Adrenal gland (tissue), 9 donors: ENCODE measurements at regions not wholly inside any gene's neighbourhood (a gene's known extent, or its start where the extent isn't known, plus 50 kb on each side); places are given as distances from the start of the nearest gene placed in this dataset.

Experiments
- DNase-seq, 7 donors: peaks; one replicate each; pipeline ENCODE4 v3.0.0-alpha.2; 2019 to 2020
- H3K27ac ChIP-seq, 5 donors: fragments of 200-600 bp; sonication (generic) in 4 of 5; 1 replicate in 3 of 5; 2 replicates in 2 of 5; pipeline versions ENCODE4 v1.5.1 to v1.8.0; 2016 to 2020; ENCODE audit warnings: mild to moderate bottlenecking in 1 of 5
- H3K27me3 ChIP-seq: fragments of 200-600 bp; 2 replicates; pipeline ENCODE4 v1.8.0; 2021
- H3K36me3 ChIP-seq, 2 donors: fragments of 200-600 bp; replicated peaks in 1 of 2; 1 replicate in 1 of 2; 2 replicates in 1 of 2; pipeline versions ENCODE4 v1.5.1 to v1.8.0; 2018 to 2022
- H3K4me1 ChIP-seq, 2 donors: fragments of 200-600 bp; replicated peaks in 1 of 2; 1 replicate in 1 of 2; 2 replicates in 1 of 2; pipeline versions ENCODE4 v1.5.1 to v1.8.0; 2018 to 2021
- H3K4me3 ChIP-seq, 4 donors: fragments of 200-600 bp; sonication (generic) in 3 of 4; one replicate each; pipeline ENCODE4 v1.5.1; 2016 to 2018
- H3K9me3 ChIP-seq, 3 donors: fragments of 200-600 bp; sonication (generic) in 1 of 3; replicated peaks in 1 of 3; 1 replicate in 2 of 3; 2 replicates in 1 of 3; pipeline versions ENCODE4 v1.5.1 to v1.8.0; 2016 to 2021
- CTCF ChIP-seq, 6 experiments: fragments of 450-650 bp in 4 of 6; fragments of 200-600 bp in 2 of 6; sonication (generic) in 1 of 6; IDR thresholded peaks; 1 replicate in 5 of 6; 2 replicates in 1 of 6; pipeline versions ENCODE4 v1.5.1 to v1.8.0; 2016 to 2021; ENCODE audit warnings: antibody characterized with exemption in 6 of 6, mild to moderate bottlenecking in 2 of 6, moderate library complexity in 1 of 6
- POLR2A ChIP-seq, 2 donors: fragments of 450-650 bp; IDR thresholded peaks; one replicate each; pipeline ENCODE4 v1.6.1; 2017; ENCODE audit warnings: antibody characterized with exemption in 2 of 2, mild to moderate bottlenecking in 2 of 2, moderate library complexity in 1 of 2
- WGBS, 4 donors: extraction: QIAGEN DNeasy Blood & Tissue Kit in 2 of 4; methylation state at CpG; one replicate each; pipeline versions ENCODE4 v1.1.5 to v1.1.7; 2013 to 2017; 5-methylcytosine and 5-hydroxymethylcytosine counted together
- intact Hi-C, 2 donors: fragments of 100-400 bp; cut with DNase I; formaldehyde crosslinking; loops; one replicate each; pipeline versions ENCODE4 v1.14.1 to v1.15.0; 2022 to 2023
- donor health status: healthy with polysubstance abuse.
- donor health status: Bipolar disorder and iron deficiency.
- donor health status: DM: yes; HTN: yes; CAD: no.
- donor health status: DM: no; HTN: no; CAD: no.
- donor health status: DM: no; HTN: no; CAD: no.

GRCh38 chr2:129716781-129717559, 262.5 kb upstream of the RAB6C start:
- intact Hi-C loops, result no loop called here
- H3K27ac ChIP-seq, result no peak overlapping the region
- no peaks in the 10 kb centered on the region for H3K27me3 ChIP-seq
- H3K9me3 ChIP-seq, result no peaks in the 10 kb centered on the region
- H3K4me3 ChIP-seq, result no peak overlapping the region
- TF ChIP-seq CTCF (IDR thresholded peaks at IDR 0.05), result no peak
- TF ChIP-seq POLR2A (IDR thresholded peaks at IDR 0.05), result no peak
- no peak for DNase-seq
- no peaks in the 10 kb centered on the region for H3K36me3 ChIP-seq
- WGBS, 4 donors, result 73 to 86% (median 81%) methylated on average over 11 to 12 of the region's 12 CpGs
- H3K4me1 ChIP-seq, result no peaks in the 10 kb centered on the region

GRCh38 chr2:129717560-129718130, 261.8 kb upstream of the RAB6C start:
- H3K27me3 ChIP-seq, result no peaks in the 10 kb centered on the region
- H3K27ac ChIP-seq, result no peak overlapping the region
- H3K9me3 ChIP-seq, result no peaks in the 10 kb centered on the region
- no peaks in the 10 kb centered on the region for H3K36me3 ChIP-seq
- H3K4me1 ChIP-seq, result no peaks in the 10 kb centered on the region
- intact Hi-C loops, result no loop called here
- WGBS, 4 donors, result 31 to 41% (median 35%) methylated on average over 11 of the region's 11 CpGs
- TF ChIP-seq CTCF (IDR thresholded peaks at IDR 0.05), result no peak
- TF ChIP-seq POLR2A (IDR thresholded peaks at IDR 0.05), result no peak
- DNase-seq, result no peak
- H3K4me3 ChIP-seq, result no peak overlapping the region

- TF ChIP-seq CTCF (IDR thresholded peaks at IDR 0.05) (no peak), POLR2A (IDR thresholded peaks at IDR 0.05) (no peak)
- 66 to 71% (median 69%) methylated on average over 3 of the region's 3 CpGs for WGBS, 4 donors
- no peaks in the 10 kb centered on the region for H3K36me3 ChIP-seq
- no peaks in the 10 kb centered on the region for H3K9me3 ChIP-seq
- no peak for DNase-seq
- no peak overlapping the region for H3K27ac ChIP-seq
- H3K27me3 ChIP-seq, result no peaks in the 10 kb centered on the region
- H3K4me3 ChIP-seq, result no peak overlapping the region
- intact Hi-C loops, result no loop called here
- no peaks in the 10 kb centered on the region for H3K4me1 ChIP-seq
Observed at GRCh38 chr2:129719335-129719734, 260.1 kb upstream of the RAB6C start.

GRCh38 chr2:129720360-129720759, 259.1 kb upstream of the RAB6C start:
- H3K4me3 ChIP-seq, result no peak overlapping the region
- no peaks in the 10 kb centered on the region for H3K36me3 ChIP-seq
- H3K4me1 ChIP-seq, result no peaks in the 10 kb centered on the region
- TF ChIP-seq POLR2A (IDR thresholded peaks at IDR 0.05) (no peak), CTCF (IDR thresholded peaks at IDR 0.05) (no peak)
- H3K27ac ChIP-seq, result no peak overlapping the region
- no peak for DNase-seq
- 78 to 89% (median 82%) methylated on average over 6 of the region's 6 CpGs for WGBS, 4 donors
- no peaks in the 10 kb centered on the region for H3K27me3 ChIP-seq
- intact Hi-C loops, result no loop called here
- H3K9me3 ChIP-seq, result no peaks in the 10 kb centered on the region
